OCI-LY3 (cell line): ENCODE measurements at regions not wholly inside any gene's neighbourhood (a gene's known extent, or its start where the extent isn't known, plus 50 kb on each side); places are given as distances from the start of the nearest gene placed in this dataset.
"Not testable (repeated sequence)": the region's sequence is repeated elsewhere in the genome, so short reads cannot be mapped to it uniquely, and the experiment has no call there.

Experiments
- H2AFZ ChIP-seq: fragments of 200-600, 300-600 bp; shearing (Covaris generic); 2 replicates; pipeline ENCODE4 v1.6.0; 2014; ENCODE audit warnings: antibody characterized with exemption, low read depth, low read length
- H3K27ac ChIP-seq: fragments of 200-600, 300-600 bp; sonication (generic); 2 replicates; pipeline ENCODE4 v1.5.1; 2014; ENCODE audit warnings: mild to moderate bottlenecking, low read length, moderate library complexity, mixed read lengths
- H3K27me3 ChIP-seq: fragments of 200-600, 300-600 bp; sonication (generic); 2 replicates; pipeline ENCODE4 v1.6.1; 2014; ENCODE audit warnings: low read depth, low read length, mixed read lengths
- H3K36me3 ChIP-seq: fragments of 200-600, 300-600 bp; sonication (generic); replicated peaks from 2 replicates; pipeline ENCODE3; 2014; ENCODE audit warnings: low read depth, low read length, mixed read lengths
- H3K4me1 ChIP-seq: fragments of 300-600, 200-600 bp; sonication (generic); 2 replicates; pipeline ENCODE4 v1.6.1; 2014; ENCODE audit warnings: low read length, mixed read lengths
- H3K4me2 ChIP-seq: fragments of 200-600, 300-600 bp; sonication (generic); 2 replicates; pipeline ENCODE4 v1.6.1; 2014; ENCODE audit warnings: low read length, mixed read lengths
- H3K4me3 ChIP-seq: fragments of 300-600, 200-600 bp; sonication (generic); 2 replicates; pipeline ENCODE4 v1.5.1; 2014; ENCODE audit warnings: antibody characterized with exemption, mild to moderate bottlenecking, low read length, moderate library complexity
- H3K79me2 ChIP-seq: fragments of 300-600, 200-600 bp; shearing (Covaris generic); 2 replicates; pipeline ENCODE4 v1.6.1; 2014; ENCODE audit warnings: mild to moderate bottlenecking, low read length, mixed read lengths
- H3K9ac ChIP-seq: fragments of 300-600, 200-600 bp; shearing (Covaris generic); 2 replicates; pipeline ENCODE4 v1.6.0; 2014; ENCODE audit warnings: mild to moderate bottlenecking, low read length, moderate library complexity
- H3K9me3 ChIP-seq: fragments of 200-600, 300-600 bp; shearing (Covaris generic); 2 replicates; pipeline ENCODE4 v1.6.1; 2014; ENCODE audit warnings: low read length, mixed read lengths; ENCODE audit not compliant: insufficient read depth
- H4K20me1 ChIP-seq: fragments of 200-600, 300-600 bp; sonication (generic); 2 replicates; pipeline ENCODE4 v1.6.1; 2016; ENCODE audit warnings: low read length, mixed read lengths; ENCODE audit not compliant: insufficient read depth
- CTCF ChIP-seq: fragments of 200-600, 300-600 bp; sonication (generic); IDR thresholded peaks from 2 replicates; pipeline ENCODE4 v1.5.1; 2014; ENCODE audit warnings: antibody characterized with exemption, low read length, low read depth
- EZH2phosphoT487 ChIP-seq: fragments of 200-600 bp; shearing (Covaris generic); IDR thresholded peaks from 2 replicates; pipeline ENCODE4 v1.6.1; 2018; ENCODE audit warnings: antibody characterized with exemption, mixed run types, low read depth

DNA sequence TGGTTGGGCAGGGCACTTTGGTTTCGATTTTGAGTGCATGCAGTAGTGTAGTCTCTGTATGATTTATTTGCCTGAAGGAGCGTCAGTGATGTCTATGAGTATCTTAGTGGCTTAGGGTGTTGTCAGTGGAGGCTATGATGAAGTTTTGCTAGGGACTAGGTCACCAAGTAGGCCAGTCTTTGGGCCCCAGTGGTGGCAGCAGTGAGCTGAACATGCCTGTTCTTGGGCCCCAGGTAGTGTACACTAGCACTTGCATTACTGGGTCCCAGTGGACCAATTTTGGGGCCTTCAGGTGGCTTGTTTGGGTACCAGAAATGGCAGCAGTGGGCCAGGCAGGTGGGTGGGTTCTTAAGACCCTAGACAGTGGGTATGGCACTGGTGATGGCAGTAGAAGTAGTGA is 598.7 kb upstream of the SPRY2 start:
- no peak overlapping the region for H3K9ac ChIP-seq
- no peaks in the 10 kb centered on the region for H3K79me2 ChIP-seq
- H3K27ac ChIP-seq = no peak overlapping the region
- no peak overlapping the region for H2AFZ ChIP-seq
- H3K9me3 ChIP-seq = no peaks in the 10 kb centered on the region
- no peaks in the 10 kb centered on the region for H3K27me3 ChIP-seq
- H3K4me3 ChIP-seq = no peak overlapping the region
- no peak for TF ChIP-seq EZH2phosphoT487
- TF ChIP-seq CTCF = no peak
- H3K4me2 ChIP-seq = no peak overlapping the region
- H4K20me1 ChIP-seq = no peaks in the 10 kb centered on the region
- H3K4me1 ChIP-seq = no peaks in the 10 kb centered on the region
- H3K36me3 ChIP-seq = no peaks in the 10 kb centered on the region

DNA sequence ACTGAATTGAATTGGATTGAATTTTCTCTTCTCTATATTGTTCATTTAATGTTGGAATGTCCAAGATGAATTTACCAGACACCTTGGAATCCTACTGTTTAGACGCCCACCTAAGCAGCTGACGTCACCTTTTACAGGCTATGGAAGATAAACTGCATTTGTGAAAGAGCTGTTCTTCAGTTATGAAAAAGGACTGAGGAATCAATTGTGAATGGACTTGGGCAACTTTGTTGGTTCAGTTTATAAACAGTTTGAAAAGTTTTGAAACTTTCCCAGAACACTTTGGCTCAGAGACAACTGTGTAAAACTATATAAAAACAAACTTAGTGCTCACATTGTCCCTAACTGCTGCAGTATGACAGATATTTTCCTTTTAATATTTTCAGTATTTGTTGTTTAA is 590.8 kb upstream of the SPRY2 start:
- no peak for TF ChIP-seq CTCF
- Histone ChIP-seq H3K9ac (no peak overlapping the region), H3K9me3 (no peaks in the 10 kb centered on the region), H3K4me3 (no peak overlapping the region), H3K4me2 (no peak overlapping the region), H3K79me2 (no peaks in the 10 kb centered on the region), H3K36me3 (no peaks in the 10 kb centered on the region), H2AFZ (no peak overlapping the region), H3K27me3 (no peaks in the 10 kb centered on the region), H3K4me1 (no peaks in the 10 kb centered on the region), H4K20me1 (no peaks in the 10 kb centered on the region), H3K27ac (no peak overlapping the region)

DNA sequence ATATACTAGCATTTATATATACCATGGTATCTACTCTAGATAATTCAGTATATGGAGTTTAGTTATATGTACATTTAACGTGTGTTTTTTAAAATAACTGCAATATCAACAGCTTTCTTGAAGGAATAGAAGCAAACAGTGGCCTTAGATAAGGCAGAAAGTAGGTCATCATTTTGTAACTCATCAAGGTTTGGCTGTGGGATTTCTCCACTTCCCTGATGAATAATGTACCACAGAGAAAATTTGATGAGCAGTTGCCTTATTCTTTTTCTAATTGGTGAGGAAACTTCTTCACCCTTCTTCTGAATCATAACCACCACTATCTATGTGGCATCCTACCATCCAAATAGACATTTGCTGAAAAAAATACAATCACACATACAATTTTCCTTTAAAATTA is 590.2 kb upstream of the SPRY2 start:
- no peak for TF ChIP-seq EZH2phosphoT487
- TF ChIP-seq CTCF = no peak
- Histone ChIP-seq H3K4me2 (no peak overlapping the region), H3K9me3 (no peaks in the 10 kb centered on the region), H4K20me1 (no peaks in the 10 kb centered on the region), H3K27me3 (no peaks in the 10 kb centered on the region), H2AFZ (no peak overlapping the region), H3K4me1 (no peaks in the 10 kb centered on the region), H3K9ac (no peak overlapping the region), H3K4me3 (no peak overlapping the region), H3K36me3 (no peaks in the 10 kb centered on the region), H3K27ac (no peak overlapping the region), H3K79me2 (no peaks in the 10 kb centered on the region)

DNA sequence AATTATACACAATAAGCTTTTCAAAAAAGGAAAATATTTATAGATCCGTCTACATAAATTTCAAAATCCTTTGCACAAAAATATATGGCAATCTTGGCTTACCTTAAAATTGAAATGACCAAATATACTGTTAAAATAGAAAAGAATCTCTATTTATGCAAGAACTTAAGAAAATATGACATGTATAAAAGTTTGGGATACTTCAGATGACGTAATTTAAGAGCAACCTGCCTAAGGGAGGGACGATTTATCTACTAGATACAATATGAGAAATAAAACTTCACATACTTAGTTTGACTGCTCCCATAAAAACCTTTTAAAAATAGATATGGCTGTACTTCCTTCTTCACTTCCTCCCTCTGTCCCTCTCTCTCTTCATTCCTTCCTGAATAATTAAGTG is 587.3 kb upstream of the SPRY2 start:
- Histone ChIP-seq H3K27me3 (no peaks in the 10 kb centered on the region), H3K79me2 (no peaks in the 10 kb centered on the region), H3K27ac (no peak overlapping the region), H2AFZ (no peak overlapping the region), H3K4me1 (no peaks in the 10 kb centered on the region), H3K36me3 (no peaks in the 10 kb centered on the region), H3K9ac (no peak overlapping the region), H4K20me1 (no peaks in the 10 kb centered on the region), H3K4me3 (no peak overlapping the region), H3K4me2 (no peak overlapping the region), H3K9me3 (no peaks in the 10 kb centered on the region)
- TF ChIP-seq CTCF = no peak
- TF ChIP-seq EZH2phosphoT487 = no peak

DNA sequence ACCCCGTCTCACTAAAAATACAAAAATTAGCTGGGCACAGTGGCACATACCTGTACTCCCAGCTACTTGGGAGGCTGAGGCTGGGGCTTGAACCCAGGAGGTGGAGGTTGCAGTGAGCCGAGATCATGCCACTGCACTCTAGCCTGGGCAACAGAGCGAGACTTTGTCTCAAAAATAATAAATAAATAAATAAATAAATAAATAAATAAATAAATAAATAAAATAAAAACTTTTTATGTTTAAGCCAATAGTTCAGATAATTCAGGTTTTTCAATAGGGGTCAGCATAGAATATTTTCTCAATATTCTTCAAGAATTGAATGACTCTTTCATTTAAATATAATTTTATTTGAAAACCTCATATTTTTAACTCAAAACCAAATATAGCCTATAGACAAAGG is 585.1 kb upstream of the SPRY2 start:
- not testable (repeated sequence) for H2AFZ ChIP-seq, H3K27me3 ChIP-seq, H3K9me3 ChIP-seq, H3K4me1 ChIP-seq, H3K36me3 ChIP-seq, H3K4me3 ChIP-seq, H3K4me2 ChIP-seq, H3K27ac ChIP-seq, H3K79me2 ChIP-seq, H4K20me1 ChIP-seq, H3K9ac ChIP-seq
